Fibroblast of the aortic adventitia (primary cell): ENCODE measurements at regions not wholly inside any gene's neighbourhood (a gene's known extent, or its start where the extent isn't known, plus 50 kb on each side); places are given as distances from the start of the nearest gene placed in this dataset.
A peak's percentile ranks its signal among the peaks of the same experiment; 100 is the strongest.

ENCODE experiments used
- DNase-seq: peaks from one replicate; pipeline ENCODE4 v3.0.0-alpha.2; 2010; ENCODE audit warnings: low read depth
- H3K4me3 ChIP-seq: 2 replicates; pipeline ENCODE4 v1.5.1; 2011; ENCODE audit warnings: low read depth, mild to moderate bottlenecking, control low read depth, low read length, moderate library complexity
- CTCF ChIP-seq: IDR thresholded peaks from 2 replicates; pipeline ENCODE4 v1.5.1; 2011; ENCODE audit warnings: mild to moderate bottlenecking, low read length, control low read depth, inconsistent platforms; ENCODE audit not compliant: insufficient read depth

- H3K4me3 ChIP-seq: no peak overlapping the region
- no peak for DNase-seq
- TF ChIP-seq CTCF: no peak
Observed at GRCh38 chr9:6090277-6091210, 75.1 kb upstream of the RANBP6 start.

GRCh38 chr9:6089300-6089699, 73.9 kb upstream of the RANBP6 start:
- no peak for TF ChIP-seq CTCF
- H3K4me3 ChIP-seq: no peak overlapping the region
- no peak for DNase-seq

GRCh38 chr9:6086006-6086655, 70.7 kb upstream of the RANBP6 start:
- DNase-seq: no peak
- H3K4me3 ChIP-seq: no peak overlapping the region
- no peak for TF ChIP-seq CTCF

GRCh38 chr9:6080154-6080716, 64.8 kb upstream of the RANBP6 start:
- TF ChIP-seq CTCF: peak; percentile 17
- H3K4me3 ChIP-seq: peak overlapping the region; percentile 63
- peak; percentile 91 for DNase-seq

GRCh38 chr9:6079386-6079785, 64.0 kb upstream of the RANBP6 start:
- DNase-seq: no peak
- TF ChIP-seq CTCF: no peak
- H3K4me3 ChIP-seq: peak overlapping the region; percentile 63

- TF ChIP-seq CTCF: no peak
- H3K4me3 ChIP-seq: no peak overlapping the region
- no peak for DNase-seq
Observed at GRCh38 chr9:6078382-6079105, 63.1 kb upstream of the RANBP6 start.
